ENCODE measurements at regions not wholly inside any gene's neighbourhood (a gene's known extent, or its start where the extent isn't known, plus 50 kb on each side); places are given as distances from the start of the nearest gene placed in this dataset.

GRCh38 chr5:67747096-67747495, 468.5 kb upstream of the PIK3R1 start:
- TF ChIP-seq CTCF (conservative IDR thresholded peaks at IDR 0.05): no peak
- TF ChIP-seq EZH2 (IDR thresholded peaks at IDR 0.05; ENCODE audit: low read depth): no peak
